T47D (cell line): ENCODE measurements at regions not wholly inside any gene's neighbourhood (a gene's known extent, or its start where the extent isn't known, plus 50 kb on each side); places are given as distances from the start of the nearest gene placed in this dataset.

Source experiments
- DNase-seq, 2 experiments: peaks; one replicate each; pipeline versions ENCODE4 v3.0.0 to v3.0.0-alpha.2; 2011 to 2012; ENCODE audit warnings: low read depth in 1 of 2, low spot score in 1 of 2
- JUND ChIP-seq: IDR thresholded peaks from 2 replicates; pipeline ENCODE4 v1.6.1; 2012; ENCODE audit warnings: low read depth
- in situ Hi-C: cut with HindIII; loops from 2 replicates; pipeline ENCODE4 v1.10.0; 2016; ENCODE audit warnings: low sequenced_read_pairs, low pct_unique_long_range_greater_than_20kb

GRCh38 chr1:95382000-95382786, 148.2 kb downstream of the RWDD3 start:
- no peak for TF ChIP-seq JUND
- no peak for DNase-seq
- in situ Hi-C loops, result no loop called here

DNA sequence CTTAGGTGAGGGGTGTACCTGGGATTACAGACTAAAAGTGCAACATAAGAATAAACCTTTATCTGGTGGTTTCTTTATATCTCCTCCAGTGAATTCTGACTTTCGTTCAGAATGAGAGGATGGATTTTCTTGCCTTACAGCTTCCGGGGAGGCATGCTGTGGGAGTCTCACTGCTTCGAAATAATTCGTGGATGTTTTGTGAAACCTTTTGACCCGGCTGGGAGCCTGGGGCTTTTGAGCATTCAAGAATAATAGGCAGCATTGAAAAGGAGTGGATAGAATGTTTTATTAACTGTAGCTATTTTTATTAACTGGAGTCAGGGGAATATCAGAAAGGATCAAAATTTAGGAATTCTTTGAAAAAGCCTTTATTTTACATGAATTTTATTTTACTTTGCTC, 149.1 kb downstream of the RWDD3 start:
- in situ Hi-C loops, result no loop called here
- TF ChIP-seq JUND, result no peak
- no peak for DNase-seq

- no peak for TF ChIP-seq JUND
- in situ Hi-C loops, result no loop called here
- peak; percentile 10 to 59 for DNase-seq
Observed at GRCh38 chr1:95384567-95384966, 150.6 kb downstream of the RWDD3 start.

DNA sequence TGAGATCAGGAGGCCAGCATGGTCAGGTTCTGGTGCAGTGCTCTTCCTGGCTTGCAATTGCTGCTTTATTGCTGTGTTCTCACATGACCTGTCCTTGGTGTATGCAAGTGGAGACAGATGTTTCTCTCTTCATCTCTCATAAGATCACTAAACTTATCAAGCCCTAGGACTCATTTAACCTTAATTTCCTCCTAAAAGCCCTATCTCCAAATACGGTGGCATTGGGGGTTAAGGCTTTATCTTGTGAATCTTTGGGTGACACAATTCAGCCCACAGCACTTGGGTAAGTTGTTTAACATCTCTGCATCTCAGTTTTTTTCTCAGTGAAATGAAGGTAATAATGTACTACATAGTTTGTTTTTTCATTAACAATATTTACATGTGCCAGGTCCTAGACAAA, 152.4 kb downstream of the RWDD3 start:
- no peak for DNase-seq
- in situ Hi-C loops, result no loop called here
- no peak for TF ChIP-seq JUND

DNA sequence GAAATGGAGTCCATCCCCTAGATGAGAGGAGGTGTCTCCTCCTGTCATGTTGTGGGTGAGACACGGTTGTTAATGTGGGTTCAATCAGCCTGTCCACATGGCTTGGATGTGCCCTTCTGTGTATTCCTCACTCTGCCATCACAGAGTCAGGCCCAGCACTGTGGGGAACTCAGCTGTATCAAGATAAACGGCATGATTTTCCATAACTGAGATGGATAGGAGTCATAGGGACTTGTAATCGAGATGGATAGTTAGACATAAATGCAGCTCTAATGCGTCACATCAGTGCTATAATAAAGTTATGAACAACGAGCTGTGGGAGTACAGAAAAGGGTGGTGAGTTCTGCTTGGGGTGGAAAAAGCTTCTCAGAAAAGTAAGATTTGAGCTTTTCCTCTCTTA, 152.9 kb downstream of the RWDD3 start:
- in situ Hi-C loops, result no loop called here
- DNase-seq, result no peak
- TF ChIP-seq JUND, result no peak

DNA sequence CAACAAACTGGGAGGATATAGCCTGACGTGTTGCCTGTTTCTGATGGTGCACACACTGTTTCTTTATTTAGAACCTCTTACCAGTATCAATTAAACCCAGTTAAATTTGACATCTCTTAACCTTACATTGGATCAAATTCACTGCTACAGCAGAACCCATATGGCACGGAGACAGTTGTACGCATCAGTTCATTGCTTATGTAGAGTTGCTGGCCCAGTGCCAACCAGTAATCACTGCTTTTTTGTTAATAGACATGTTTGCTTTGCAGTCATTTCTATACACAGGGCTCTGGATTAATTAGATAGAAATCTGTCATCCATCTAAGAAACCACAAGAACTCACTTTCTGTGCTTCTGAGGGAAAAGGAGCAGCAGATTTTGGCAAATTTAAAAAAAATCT, 154.0 kb downstream of the RWDD3 start:
- no peak for TF ChIP-seq JUND
- DNase-seq, result no peak
- in situ Hi-C loops, result no loop called here

GRCh38 chr1:95393434-95393833, 159.4 kb downstream of the RWDD3 start:
- no peak for TF ChIP-seq JUND
- in situ Hi-C loops, result no loop called here

DNA sequence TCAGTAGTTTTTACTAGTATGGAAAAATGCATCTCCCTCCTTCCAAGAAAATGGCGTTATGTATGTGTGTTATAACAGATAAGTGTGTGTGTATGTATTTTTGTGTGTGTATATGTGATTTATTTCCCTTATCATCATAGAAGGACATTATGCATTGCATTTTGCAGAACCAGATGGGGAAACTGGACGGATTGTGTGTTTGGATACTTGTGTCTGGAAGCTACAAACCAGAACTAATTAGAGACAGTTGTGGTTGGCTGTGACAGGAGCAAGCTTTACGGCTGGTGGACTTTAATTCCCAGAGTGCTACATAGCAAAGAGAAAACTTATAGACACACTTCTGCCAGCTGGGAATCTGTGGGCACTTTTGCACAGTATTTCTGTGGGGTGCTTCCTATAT, 162.5 kb downstream of the RWDD3 start:
- in situ Hi-C loops, result no loop called here
- TF ChIP-seq JUND, result no peak

More at GRCh38 chr1:95393434-95393833, 159.4 kb downstream of the RWDD3 start:
- DNase-seq, result no peak

GRCh38 chr1:95402780-95403179, 168.8 kb downstream of the RWDD3 start:
- no peak for DNase-seq
- in situ Hi-C loops, result no loop called here

More for the DNA sequence above, 162.5 kb downstream of the RWDD3 start:
- no peak for DNase-seq

GRCh38 chr1:95406279-95406678, 172.3 kb downstream of the RWDD3 start:
- in situ Hi-C loops, result no loop called here
- no peak for DNase-seq
- no peak for TF ChIP-seq JUND

More at GRCh38 chr1:95402780-95403179, 168.8 kb downstream of the RWDD3 start:
- TF ChIP-seq JUND, result no peak

GRCh38 chr1:95407131-95407885, 173.3 kb downstream of the RWDD3 start:
- DNase-seq, result no peak
- TF ChIP-seq JUND, result no peak
- in situ Hi-C loops, result no loop called here

- TF ChIP-seq JUND, result no peak
- DNase-seq, result no peak
- in situ Hi-C loops, result no loop called here
Observed at GRCh38 chr1:95407886-95408291, 173.9 kb downstream of the RWDD3 start.

DNA sequence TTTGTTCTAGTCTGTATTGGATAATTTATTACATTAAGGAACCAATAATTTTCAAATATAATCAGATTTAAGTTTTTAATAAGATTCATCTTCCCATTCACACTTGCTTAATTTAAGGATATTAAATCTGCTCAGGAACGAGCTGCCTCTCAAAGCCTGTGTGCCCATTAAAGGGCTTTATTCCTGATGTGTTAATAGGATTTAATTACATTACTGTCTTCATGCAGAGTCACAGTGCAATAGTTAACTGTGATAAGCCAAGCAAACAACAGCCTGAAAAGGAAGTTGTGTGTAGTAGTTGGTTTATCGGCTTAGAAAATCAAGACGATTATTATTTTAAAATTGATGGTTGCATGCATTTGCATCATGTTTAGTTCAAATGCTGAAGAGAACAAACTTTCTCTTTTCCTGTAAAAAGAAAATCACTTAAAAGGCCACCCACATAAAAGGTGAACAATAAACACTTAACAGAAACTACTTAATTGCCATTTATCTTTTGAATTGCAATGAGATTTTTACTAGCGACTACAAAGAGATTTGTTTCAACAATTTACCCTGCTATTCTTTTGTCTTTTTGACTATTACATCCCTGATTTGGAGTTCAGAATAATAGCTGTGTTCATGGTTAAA, 174.6 kb downstream of the RWDD3 start:
- TF ChIP-seq JUND, result no peak
- no peak for DNase-seq
- in situ Hi-C loops, result no loop called here
